ENCODE measurements at regions not wholly inside any gene's neighbourhood (a gene's known extent, or its start where the extent isn't known, plus 50 kb on each side); places are given as distances from the start of the nearest gene placed in this dataset.

DNA sequence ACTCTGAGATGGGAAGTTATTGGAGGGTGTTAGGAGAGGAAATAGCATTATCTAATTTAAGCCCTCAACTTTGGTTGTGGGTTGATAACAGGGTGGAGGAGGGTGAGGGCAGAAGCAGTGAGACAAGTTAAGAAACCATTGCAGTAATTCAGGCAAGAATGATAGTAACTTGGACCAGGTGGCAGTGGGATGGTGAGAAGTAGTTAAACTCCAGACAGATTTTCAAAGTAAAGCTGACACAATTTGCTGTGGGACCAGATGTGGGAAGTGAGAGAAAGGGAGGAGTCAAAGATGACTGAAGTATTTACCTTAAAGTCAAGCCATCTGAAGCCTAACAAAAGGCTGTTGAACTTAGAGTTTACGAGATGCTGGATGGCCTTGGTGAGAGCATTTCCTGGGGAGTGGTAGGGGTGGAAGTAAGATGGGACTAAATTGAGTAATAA, 163.2 kb upstream of the KLF7 start:
- no peak for DNase-seq
- Histone ChIP-seq H3K4me1 (ENCODE audit: control insufficient read depth in 2 of 2, insufficient read depth in 2 of 2, low read length in 2 of 2) (peaks cover 11 to 18% of the 10 kb centered on the region in 2 donors), H3K79me2 (ENCODE audit: control insufficient read depth, insufficient read depth, low read length) (no peaks in the 10 kb centered on the region), H3K27me3 (replicated peaks in 1 of 4; ENCODE audit: control extremely low read depth in 1 of 4, control insufficient read depth in 3 of 4, insufficient read depth in 4 of 4, low read length in 3 of 4) (no peaks in the 10 kb centered on the region), H4K20me1 (ENCODE audit: control insufficient read depth, insufficient read depth, low read length, poor library complexity, severe bottlenecking) (no peaks in the 10 kb centered on the region), H3K36me3 (replicated peaks in 1 of 2; ENCODE audit: control extremely low read depth in 1 of 2, control insufficient read depth in 1 of 2, extremely low read depth in 1 of 2, insufficient read depth in 2 of 2, low read length in 1 of 2) (no peaks in the 10 kb centered on the region), H3K9ac (ENCODE audit: low read length) (no peak overlapping the region), H3K4me3 (ENCODE audit: control extremely low read depth in 1 of 5, extremely low read depth in 1 of 5, insufficient read depth in 1 of 5, low read depth in 2 of 5, low read length in 4 of 5) (no peak overlapping the region), H3K4me2 (replicated peaks; ENCODE audit: low read depth, low read length, poor library complexity, severe bottlenecking) (peak overlapping the region; percentile 20), H2AFZ (ENCODE audit: insufficient read depth, low read depth, low read length, poor library complexity, severe bottlenecking) (peak overlapping the region; percentile 21), H3K9me3 (ENCODE audit: control extremely low read depth in 1 of 3, control insufficient read depth in 2 of 3, insufficient read depth in 1 of 3, low read length in 2 of 3) (peaks cover 0 to 1% (median 0%) of the 10 kb centered on the region in 3 donors), H3K27ac (ENCODE audit: low read length in 2 of 2) (no peak overlapping the region)
- Mint-ChIP-seq H3K4me1 (peaks cover 31% of the 10 kb centered on the region), H3K9me3 (ENCODE audit: insufficient read depth) (no peaks in the 10 kb centered on the region), H3K27me3 (no peaks in the 10 kb centered on the region), H3K4me3 (no peak overlapping the region), H3K27ac (no peak overlapping the region)
- intact Hi-C loops (cut with micrococcal nuclease), result no loop called here
- TF ChIP-seq EZH2 (IDR thresholded peaks at IDR 0.05; ENCODE audit: borderline replicate concordance, insufficient read depth, low read depth, low read length, poor library complexity, severe bottlenecking), result no peak
- ChIA-PET CTCF (no interaction called here), POLR2A (interaction anchor here (0.6 kb wide), 1 partner anchor 25 kb away, joined by 5 read pairs; no protein-coding TSS in a partner anchor)
- peak; percentile 21 for ATAC-seq (ENCODE audit: low read depth)
- 44% methylated on average over 1 of the region's 1 CpG for WGBS (ENCODE audit: insufficient coverage)

GRCh38 chr2:207330912-207331311, 165.2 kb upstream of the KLF7 start:
- Histone ChIP-seq H3K4me3 (ENCODE audit: control extremely low read depth in 1 of 5, extremely low read depth in 1 of 5, insufficient read depth in 1 of 5, low read depth in 2 of 5, low read length in 4 of 5) (no peak overlapping the region), H2AFZ (ENCODE audit: insufficient read depth, low read depth, low read length, poor library complexity, severe bottlenecking) (no peak overlapping the region), H4K20me1 (ENCODE audit: control insufficient read depth, insufficient read depth, low read length, poor library complexity, severe bottlenecking) (no peaks in the 10 kb centered on the region), H3K79me2 (ENCODE audit: control insufficient read depth, insufficient read depth, low read length) (no peaks in the 10 kb centered on the region), H3K9ac (ENCODE audit: low read length) (no peak overlapping the region), H3K27ac (ENCODE audit: low read length in 2 of 2) (no peak overlapping the region), H3K9me3 (ENCODE audit: control extremely low read depth in 1 of 3, control insufficient read depth in 2 of 3, insufficient read depth in 1 of 3, low read length in 2 of 3) (peaks cover 0 to 1% (median 0%) of the 10 kb centered on the region in 3 donors), H3K4me2 (replicated peaks; ENCODE audit: low read depth, low read length, poor library complexity, severe bottlenecking) (no peak overlapping the region), H3K36me3 (replicated peaks in 1 of 2; ENCODE audit: control extremely low read depth in 1 of 2, control insufficient read depth in 1 of 2, extremely low read depth in 1 of 2, insufficient read depth in 2 of 2, low read length in 1 of 2) (no peaks in the 10 kb centered on the region), H3K27me3 (replicated peaks in 1 of 4; ENCODE audit: control extremely low read depth in 1 of 4, control insufficient read depth in 3 of 4, insufficient read depth in 4 of 4, low read length in 3 of 4) (no peaks in the 10 kb centered on the region), H3K4me1 (ENCODE audit: control insufficient read depth in 2 of 2, insufficient read depth in 2 of 2, low read length in 2 of 2) (peaks cover 11 to 27% of the 10 kb centered on the region in 2 donors)
- no peaks in the 10 kb centered on the region for H3K27me3 Mint-ChIP-seq
- ChIA-PET POLR2A (no interaction called here), CTCF (no interaction called here)
- 94% methylated on average over 5 of the region's 7 CpGs for whole genome bisulfite sequencing (ENCODE audit: insufficient coverage)
- H3K4me1 Mint-ChIP-seq, result peaks cover 46% of the 10 kb centered on the region
- TF ChIP-seq CTCF (IDR thresholded peaks at IDR 0.05) (no peak), EZH2 (IDR thresholded peaks at IDR 0.05; ENCODE audit: borderline replicate concordance, insufficient read depth, low read depth, low read length, poor library complexity, severe bottlenecking) (no peak)
- intact Hi-C loops (cut with micrococcal nuclease), result loop anchor here (10.0 kb wide), 1 partner anchor 166 kb away; the partner anchor contains the start of gene KLF7
- no peak for DNase-seq
- ATAC-seq (ENCODE audit: low read depth), result no peak
- H3K4me3 Mint-ChIP-seq, result no peak overlapping the region
- no peak overlapping the region for H3K27ac Mint-ChIP-seq
- H3K9me3 Mint-ChIP-seq (ENCODE audit: insufficient read depth), result no peaks in the 10 kb centered on the region

Data from B cell (primary cell).